Activated T-cell treated with anti-CD3 and anti-CD28 coated beads, Interleukin-2, amount 50 U/mL, for 1 hour (primary cell): ENCODE measurements at regions not wholly inside any gene's neighbourhood (a gene's known extent, or its start where the extent isn't known, plus 50 kb on each side); places are given as distances from the start of the nearest gene placed in this dataset.

ENCODE experiments used
- DNase-seq: peaks from one replicate; pipeline ENCODE4 v3.0.0-alpha.2; 2020

DNA sequence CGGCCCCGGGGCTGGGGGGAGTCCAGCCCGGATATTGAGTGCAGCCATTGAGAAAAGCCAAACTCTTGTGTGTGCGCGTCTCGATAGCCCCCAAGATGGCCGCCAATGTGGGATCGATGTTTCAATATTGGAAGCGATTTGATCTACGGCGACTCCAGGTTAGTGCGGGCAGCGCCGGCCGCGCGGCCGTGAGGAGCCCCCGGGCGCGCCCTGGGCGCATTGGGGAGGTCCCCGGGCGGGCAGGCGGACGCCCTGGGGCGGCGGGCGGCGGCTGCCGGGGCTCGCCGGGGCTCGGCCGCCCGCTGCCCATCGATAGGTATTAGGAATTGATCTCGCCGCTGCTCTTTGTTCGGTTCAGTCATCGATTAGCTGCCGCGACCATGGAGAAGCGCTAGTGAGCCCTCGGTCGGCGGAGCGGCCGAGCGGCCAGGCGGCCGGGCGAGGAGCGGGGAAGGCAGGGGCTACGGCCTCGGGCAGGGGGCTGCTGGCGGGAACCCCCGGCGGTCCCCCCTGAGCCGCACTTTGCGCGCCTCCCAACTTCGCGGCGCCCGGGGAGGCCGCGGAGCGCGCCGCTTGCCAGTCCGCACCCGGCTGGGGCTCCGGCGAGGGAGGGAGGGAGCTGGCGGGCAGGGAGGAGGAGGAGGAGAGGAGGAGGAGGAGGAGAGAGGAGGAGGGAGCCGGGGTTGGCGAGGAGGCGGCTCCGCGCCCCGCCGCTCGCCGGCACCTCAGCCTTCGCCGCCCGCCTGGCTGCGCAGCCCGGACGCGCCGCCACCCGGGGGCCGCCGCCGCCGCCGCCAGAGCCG is 113.9 kb upstream of the MYL2 start, which contains the start of gene CUX2:
Gene CUX2, plus strand, starts transcription at position 83 of the 803 bp plus-strand sequence.
- peak; percentile 20 for DNase-seq

DNA sequence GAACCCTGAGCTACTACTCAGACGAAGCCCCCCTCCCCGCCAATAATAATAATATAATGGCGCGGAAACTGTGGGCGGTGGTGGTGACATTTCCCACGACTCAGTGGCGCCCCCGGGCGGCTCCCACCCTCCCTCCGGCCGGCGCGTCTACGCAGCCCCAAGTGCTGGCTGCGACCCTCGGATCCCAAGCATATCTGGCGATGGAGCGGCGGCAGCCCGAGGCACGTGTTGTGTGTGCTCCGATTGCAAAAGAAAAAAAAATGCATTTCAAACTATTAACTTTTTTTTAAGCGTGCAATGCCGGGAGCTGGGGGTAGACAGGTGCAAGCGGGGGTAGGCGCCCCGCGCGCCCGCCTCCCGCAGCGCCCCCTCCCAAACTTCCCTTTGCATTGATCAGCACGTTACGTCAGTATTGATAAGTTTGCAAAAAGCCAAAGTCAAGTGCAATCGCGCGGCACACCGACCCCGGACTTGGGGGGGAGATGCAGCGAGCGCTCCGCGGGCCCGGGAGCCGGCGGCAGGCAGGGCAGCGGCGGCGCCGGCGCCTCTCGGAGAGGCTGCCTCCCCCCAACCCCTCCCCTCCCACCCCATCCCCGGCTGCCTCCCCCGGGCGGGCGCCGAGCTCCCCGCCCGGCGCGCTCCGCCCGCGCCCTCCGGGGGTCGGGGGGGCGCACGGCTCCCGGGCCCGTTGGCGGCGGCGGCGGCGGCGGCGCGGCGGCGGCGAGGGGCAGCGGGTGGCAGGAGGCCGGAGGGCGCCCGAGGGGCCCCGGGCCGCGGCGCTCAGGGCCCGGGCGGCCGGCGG is 113.1 kb upstream of the MYL2 start:
- DNase-seq, result no peak

DNA sequence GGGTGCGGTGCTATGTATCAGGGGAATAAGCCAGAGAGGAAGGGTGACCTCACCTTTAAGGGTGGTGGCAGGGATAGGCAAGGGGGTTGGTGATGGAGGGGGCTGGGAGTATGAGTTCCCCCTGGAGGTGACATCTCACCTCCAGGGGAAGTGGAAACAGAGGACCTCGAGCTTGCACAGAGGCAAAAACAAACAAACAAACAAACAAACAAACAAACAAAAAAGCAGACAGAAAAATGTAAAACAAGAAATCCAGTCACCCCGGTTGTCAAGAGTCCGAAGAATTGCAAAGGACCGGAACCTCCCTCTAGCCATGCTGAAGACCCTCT is 112.2 kb upstream of the MYL2 start:
- no peak for DNase-seq

- no peak for DNase-seq
Observed at GRCh38 chr12:111031916-111032590, 111.7 kb upstream of the MYL2 start.

DNA sequence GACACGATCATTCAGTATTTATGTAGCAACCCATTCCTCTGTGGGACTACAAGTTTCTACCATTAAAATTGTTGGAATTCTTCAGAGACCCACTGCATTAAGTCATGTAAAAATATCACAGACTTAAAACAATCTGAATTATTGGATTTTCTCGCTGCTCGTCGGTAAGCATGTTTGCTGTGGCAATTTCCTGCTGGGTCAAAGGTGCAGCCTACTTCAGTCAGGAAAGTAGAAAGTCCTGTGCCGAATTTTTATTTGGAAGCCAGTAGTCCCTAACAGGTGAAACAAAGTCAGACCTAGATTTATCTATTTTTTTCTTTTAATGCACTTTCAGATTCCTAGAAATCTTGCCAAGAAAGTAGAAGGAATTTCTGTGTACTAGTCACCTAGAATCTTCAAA is 110.4 kb upstream of the MYL2 start:
- DNase-seq, result no peak

DNA sequence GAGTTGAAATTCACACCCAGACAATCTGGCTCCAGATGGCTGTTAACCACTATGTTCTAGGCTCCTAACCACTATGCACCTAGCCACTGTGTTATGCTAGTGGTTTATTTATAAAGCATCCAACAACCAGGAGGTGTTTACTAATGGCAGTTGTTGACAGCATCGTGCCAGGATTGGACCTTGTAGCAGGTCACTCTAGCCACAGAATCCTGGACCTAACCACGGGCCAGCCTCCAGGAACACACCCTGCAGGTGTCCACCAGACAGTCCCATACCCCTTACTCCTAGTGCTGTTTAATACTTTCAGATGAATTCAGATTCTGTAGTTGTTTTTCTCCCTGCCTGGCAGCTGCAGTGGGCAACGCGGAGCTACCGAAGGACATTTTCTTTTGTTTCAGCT is 109.4 kb upstream of the MYL2 start:
- DNase-seq, result no peak

GRCh38 chr12:111029305-111029704 is 108.9 kb upstream of the MYL2 start:
- no peak for DNase-seq

DNA sequence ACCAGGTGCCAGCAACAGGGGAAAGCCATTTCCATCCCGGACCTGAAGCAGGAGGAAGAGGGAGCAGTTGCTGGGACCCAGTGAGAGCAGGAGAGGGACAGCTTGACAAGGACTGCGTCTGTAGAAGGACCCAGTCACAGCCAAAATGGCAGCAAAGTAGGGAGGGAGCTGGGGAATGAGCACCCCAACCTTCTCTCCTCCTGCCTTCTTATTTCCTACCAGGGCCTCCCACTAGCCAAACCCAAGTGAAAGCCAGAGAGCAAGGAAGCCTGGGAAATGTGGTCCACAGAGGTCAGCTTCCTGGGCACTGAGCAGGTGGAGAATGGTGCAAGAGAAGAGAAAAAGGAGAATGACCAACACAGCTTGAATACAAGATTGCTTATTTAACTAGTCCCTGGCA is 108.5 kb upstream of the MYL2 start:
- DNase-seq, result no peak

DNA sequence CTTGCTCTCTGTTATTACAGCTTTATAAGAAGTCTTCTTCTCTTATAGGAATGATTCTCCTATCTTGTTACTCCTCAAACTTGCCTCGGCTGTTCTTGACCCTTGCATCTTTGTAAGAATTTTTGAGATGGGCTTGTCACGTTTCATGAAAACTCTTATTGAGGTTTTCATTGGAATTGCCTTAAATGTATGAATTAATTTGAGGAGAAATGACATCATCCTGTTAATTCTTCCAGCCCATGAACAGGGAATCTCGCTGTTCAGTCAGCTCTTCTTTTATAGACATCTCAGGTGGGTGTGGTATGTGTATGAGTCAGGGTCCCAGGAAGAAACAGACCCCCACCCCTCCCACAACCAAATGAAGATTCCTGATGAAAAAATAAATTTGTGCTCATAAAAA is 107.1 kb upstream of the MYL2 start:
- no peak for DNase-seq

DNA sequence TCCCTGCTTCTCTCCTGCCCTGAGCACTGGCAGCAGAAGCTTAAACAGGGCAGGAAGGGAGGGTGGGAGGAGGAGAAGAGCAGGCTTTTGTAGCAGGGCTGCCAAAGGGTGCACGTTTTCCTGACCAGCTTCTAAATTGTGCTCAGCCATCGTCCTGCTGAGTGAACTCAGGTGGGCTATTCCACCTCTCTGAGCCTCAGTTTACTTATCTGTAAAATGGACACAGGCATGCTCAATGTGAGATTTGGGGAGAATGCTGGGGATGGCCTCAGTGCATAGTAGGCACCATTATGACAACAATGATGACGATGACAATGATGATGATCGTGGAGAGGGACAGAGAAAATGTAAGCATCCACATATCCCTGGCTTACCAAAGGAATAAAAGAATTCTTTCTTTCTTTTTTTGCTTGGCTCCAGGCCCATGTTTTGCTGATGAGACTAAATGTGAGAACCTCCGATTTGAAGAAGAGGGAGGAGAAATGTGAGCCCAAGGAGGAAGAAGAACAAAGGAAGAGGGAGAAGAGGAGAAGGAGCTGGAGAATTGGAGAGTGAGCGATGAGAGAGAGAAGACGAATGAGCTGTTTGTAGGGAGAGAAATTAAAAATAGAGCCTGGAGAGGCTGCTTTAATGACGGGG is 105.5 kb upstream of the MYL2 start:
- DNase-seq, result no peak

GRCh38 chr12:111025301-111025700 is 104.9 kb upstream of the MYL2 start:
- DNase-seq, result no peak

GRCh38 chr12:111024205-111024801 is 103.9 kb upstream of the MYL2 start:
- DNase-seq, result peak; percentile 61

DNA sequence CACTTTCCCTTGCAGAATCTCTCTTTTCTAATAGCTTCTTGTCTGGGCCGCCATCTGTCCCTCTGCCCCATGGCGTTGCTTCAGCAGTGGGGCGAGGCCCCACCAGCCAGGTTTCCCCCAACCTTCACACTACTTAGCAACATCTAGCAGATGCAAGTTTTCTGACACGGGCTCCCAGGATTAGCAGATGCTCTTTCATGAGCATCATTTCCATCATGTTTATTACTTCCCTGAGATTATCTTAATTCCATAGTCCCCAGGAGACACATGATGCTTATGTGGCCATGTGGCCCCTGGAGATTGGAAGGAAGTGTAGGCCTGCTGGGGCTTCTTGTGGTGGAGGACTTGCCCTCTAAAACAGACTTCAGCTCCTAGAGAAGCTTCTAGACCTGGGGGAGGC is 102.0 kb upstream of the MYL2 start:
- DNase-seq, result no peak

DNA sequence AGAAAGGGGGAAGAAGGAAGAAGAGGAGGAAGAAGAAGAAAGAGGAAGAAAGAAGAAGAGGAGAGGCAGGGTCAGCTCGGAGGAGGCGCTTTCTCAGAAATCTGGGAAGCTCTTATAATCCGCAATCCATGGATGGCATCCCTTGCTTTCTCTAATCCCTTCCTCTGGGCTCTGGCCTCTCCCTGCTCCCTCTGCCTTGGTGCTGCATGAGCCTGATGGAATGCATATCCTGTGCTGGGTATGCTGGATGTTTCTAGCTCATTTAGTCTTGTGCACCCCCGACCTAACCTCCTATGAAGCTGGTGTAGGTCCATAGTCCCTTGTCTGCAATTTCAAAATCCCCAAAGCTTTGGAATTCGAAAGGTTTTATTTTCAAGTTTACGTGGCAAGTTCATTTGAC is 94.2 kb upstream of the MYL2 start:
- no peak for DNase-seq

- DNase-seq, result no peak
Observed at GRCh38 chr12:111012918-111013317, 92.5 kb upstream of the MYL2 start.

GRCh38 chr12:111011999-111012600 is 91.7 kb upstream of the MYL2 start:
- DNase-seq, result no peak

DNA sequence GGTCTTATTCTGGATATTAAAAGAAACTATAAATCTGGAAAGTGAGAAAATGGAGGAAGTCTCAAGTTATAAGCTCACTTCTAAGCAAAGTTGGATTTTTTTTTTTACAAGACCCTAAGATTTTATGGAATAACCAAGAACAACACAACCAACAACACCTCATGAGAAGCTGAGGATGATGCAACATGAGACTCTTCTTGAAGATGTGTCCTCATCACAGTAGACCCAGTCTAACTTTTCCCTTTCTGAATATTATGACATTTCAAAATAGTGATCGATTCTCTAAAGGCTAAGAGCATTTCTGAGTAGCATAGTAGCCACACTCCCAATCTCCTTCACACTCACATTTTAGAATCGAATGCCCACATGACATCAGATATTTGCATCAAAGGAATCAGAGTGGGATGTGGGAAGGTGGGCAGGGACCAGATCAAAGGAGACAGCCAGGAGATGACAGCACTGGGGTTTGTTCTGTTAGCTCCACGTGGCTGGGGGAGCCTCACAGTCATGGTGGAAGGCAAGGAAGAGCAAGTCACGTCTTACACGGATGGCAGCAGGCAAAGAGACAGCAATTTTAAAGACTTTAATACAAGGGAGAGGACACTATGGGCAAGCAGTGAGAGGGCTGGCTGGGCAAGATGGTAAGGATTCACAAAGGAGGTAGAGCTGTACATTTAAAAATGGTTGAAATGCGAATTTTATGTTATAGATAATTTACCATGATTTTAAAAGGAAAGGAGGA is 90.7 kb upstream of the MYL2 start:
- no peak for DNase-seq

- no peak for DNase-seq
Observed at GRCh38 chr12:111010061-111010460, 89.7 kb upstream of the MYL2 start.

DNA sequence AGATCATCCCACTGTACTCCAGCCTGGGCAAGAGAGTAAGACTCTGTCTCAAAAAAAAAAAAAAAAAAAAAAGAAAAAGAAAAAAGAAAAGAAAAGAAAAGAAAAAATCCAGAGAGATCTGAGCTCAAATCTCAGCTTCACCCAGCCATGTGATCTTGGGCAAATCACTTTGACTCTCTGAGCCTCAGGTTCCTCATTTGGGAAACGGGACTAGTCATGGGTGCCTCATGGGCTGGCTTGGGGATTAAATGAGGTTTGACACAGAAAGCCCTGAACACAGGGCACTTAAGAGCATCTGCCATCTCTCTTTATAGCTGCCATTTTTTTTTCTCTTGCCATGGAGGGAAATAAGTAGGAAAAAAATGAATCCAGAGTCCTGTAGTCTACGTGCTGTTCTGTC is 86.2 kb upstream of the MYL2 start:
- DNase-seq, result no peak

GRCh38 chr12:110998971-110999370 is 78.6 kb upstream of the MYL2 start:
- no peak for DNase-seq

- DNase-seq, result no peak
Observed at GRCh38 chr12:110998165-110998564, 77.8 kb upstream of the MYL2 start.

GRCh38 chr12:110996415-110996814 is 76.0 kb upstream of the MYL2 start:
- no peak for DNase-seq
